Ishikawa (cell line): ENCODE measurements at regions not wholly inside any gene's neighbourhood (a gene's known extent, or its start where the extent isn't known, plus 50 kb on each side); places are given as distances from the start of the nearest gene placed in this dataset.

ENCODE experiments used
- EP300 ChIP-seq: IDR thresholded peaks from 2 replicates; pipeline ENCODE4 v1.6.1; 2012; ENCODE audit warnings: borderline replicate concordance
- FOXM1 ChIP-seq: IDR thresholded peaks from 2 replicates; pipeline ENCODE4 v1.6.1; 2012; ENCODE audit warnings: low read depth, borderline replicate concordance
- MAX ChIP-seq: IDR thresholded peaks from 2 replicates; pipeline ENCODE4 v1.6.1; 2012
- RAD21 ChIP-seq: IDR thresholded peaks from 2 replicates; pipeline ENCODE4 v1.6.1; 2012; ENCODE audit warnings: low read depth
- REST ChIP-seq: IDR thresholded peaks from 2 replicates; pipeline ENCODE4 v1.6.1; 2012; ENCODE audit warnings: low read depth, mild to moderate bottlenecking
- TAF1 ChIP-seq: IDR thresholded peaks from 2 replicates; pipeline ENCODE4 v1.6.1; 2012; ENCODE audit warnings: low read depth, mild to moderate bottlenecking
- TEAD4 ChIP-seq: IDR thresholded peaks from 2 replicates; pipeline ENCODE4 v1.6.1; 2012
- YY1 ChIP-seq: IDR thresholded peaks from 2 replicates; pipeline ENCODE4 v1.6.1; 2012; ENCODE audit warnings: low read depth
- ZBTB7A ChIP-seq: IDR thresholded peaks from 2 replicates; pipeline ENCODE4 v1.6.1; 2012; ENCODE audit warnings: low read depth

GRCh38 chr7:84368122-84368521 lies 173.5 kb upstream of the SEMA3A start:
- TF ChIP-seq EP300, result no peak
- no peak for TF ChIP-seq REST
- no peak for TF ChIP-seq RAD21
- TF ChIP-seq MAX, result no peak
- no peak for TF ChIP-seq FOXM1
- TF ChIP-seq ZBTB7A, result no peak
- TF ChIP-seq TAF1, result no peak
- TF ChIP-seq TEAD4, result no peak
- no peak for TF ChIP-seq YY1
